Activated T-helper 1 cell treated with Interleukin-2 at 50 U/mL for 16 hours (primary cell): ENCODE measurements at regions not wholly inside any gene's neighbourhood (a gene's known extent, or its start where the extent isn't known, plus 50 kb on each side); places are given as distances from the start of the nearest gene placed in this dataset.
"Not testable (repeated sequence)": the region's sequence is repeated elsewhere in the genome, so short reads cannot be mapped to it uniquely, and the experiment has no call there.

Source experiments
- DNase-seq: peaks from one replicate; pipeline ENCODE4 v3.0.0-alpha.2; 2020; ENCODE audit warnings: low read depth

DNA sequence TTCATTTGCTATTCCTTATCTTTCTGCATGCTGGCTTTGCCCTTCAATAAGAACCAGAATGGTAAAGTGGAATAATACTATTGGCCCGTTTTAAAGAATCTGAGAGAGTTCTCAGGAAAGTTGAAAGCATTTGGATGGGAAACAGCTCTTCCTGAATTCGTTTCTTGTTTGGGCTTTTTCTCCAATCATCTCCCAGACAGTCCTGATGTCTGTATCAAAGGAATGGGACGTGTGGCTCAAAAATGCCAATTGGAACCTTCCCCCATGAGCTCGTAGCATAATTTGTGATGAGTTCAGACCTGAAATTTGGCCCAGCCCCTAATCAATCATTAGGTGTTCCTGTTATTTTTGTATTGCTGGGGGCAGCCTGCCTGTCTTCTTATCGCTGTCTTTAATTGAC is 75.8 kb upstream of the BACH2 start:
- no peak for DNase-seq

GRCh38 chr6:90370493-90370959 is 73.9 kb upstream of the BACH2 start:
- no peak for DNase-seq

DNA sequence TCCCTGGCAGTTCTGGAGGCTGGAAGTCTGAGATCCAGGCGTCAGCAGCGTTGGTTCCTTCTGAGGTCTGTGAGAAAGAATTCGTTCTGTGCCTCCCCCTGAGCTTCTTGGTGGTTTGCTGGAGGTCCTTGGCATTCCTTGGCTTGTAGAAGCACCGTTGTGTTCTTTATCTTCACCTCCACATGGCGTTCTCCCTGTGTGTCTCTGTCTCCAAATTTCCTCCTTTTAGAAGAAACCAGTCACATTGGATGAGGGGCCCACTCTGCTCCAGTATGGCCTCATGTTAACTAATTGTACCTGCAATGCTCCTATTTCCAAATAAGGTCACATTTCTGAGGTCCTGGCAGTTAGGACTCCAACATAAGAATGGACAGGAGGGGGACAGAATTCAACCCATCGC is 73.0 kb upstream of the BACH2 start:
- DNase-seq, result no peak

GRCh38 chr6:90369024-90369519 is 72.4 kb upstream of the BACH2 start:
- no peak for DNase-seq

GRCh38 chr6:90368601-90369000 is 72.0 kb upstream of the BACH2 start:
- no peak for DNase-seq

DNA sequence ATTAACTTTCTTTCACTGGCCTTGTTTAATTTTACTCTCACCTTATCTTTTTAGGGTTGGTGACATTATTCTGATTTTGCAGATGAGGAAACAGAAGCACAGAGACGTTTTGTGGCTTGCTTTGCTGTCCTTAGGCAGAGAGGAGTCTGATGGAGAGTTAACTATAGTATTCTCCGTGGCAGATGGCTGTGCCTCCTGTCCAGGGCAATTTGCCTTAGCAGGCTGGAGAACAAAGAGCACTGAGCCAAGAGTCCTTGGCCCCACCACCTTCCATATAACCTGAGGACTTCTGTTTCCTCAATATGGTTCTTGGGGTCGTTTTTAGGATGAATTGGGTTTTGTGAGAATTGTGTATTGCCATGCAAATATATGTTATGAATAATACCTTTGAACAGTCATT is 71.4 kb upstream of the BACH2 start:
- no peak for DNase-seq

- DNase-seq, result no peak
Observed at GRCh38 chr6:90365565-90366219, 69.0 kb upstream of the BACH2 start.

- no peak for DNase-seq
Observed at GRCh38 chr6:90365002-90365401, 68.4 kb upstream of the BACH2 start.

DNA sequence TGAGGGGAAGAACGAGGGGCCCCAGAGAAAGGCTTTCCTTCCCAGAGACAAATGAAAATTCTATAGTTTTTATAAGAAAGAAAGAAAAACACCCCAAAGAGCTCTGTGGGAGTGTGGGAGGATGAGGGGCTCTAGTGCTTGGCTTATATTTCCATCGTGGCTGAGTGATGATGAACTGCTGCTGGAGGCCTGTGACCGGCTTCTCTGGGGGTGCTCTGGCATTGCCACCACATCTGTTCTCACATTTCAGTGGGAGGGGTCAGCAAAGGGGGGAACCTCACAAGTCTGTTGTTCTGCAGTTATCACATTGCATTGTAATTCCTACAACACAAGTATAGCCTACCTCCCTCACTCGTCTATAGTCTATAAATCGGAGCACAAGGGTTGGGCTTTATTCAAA is 67.6 kb upstream of the BACH2 start:
- DNase-seq, result no peak

DNA sequence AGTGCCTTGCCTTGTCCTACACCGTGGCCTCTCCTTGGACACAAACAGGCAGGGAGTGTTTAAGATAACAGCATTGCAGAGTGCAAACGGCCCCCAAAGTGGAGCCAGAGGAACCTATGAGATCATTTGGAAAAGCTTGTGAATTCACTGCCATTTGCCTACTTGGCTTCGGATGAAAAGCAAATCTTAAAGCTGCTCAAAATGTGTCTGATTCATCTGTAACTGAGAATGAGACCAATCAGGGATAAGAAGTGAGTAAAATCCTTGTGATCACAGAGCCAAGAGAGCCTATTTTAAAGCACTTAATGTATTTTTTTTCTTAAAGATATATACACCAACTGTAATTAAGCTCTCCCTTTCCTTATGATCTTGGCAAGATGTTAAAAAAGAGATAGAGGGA is 65.7 kb upstream of the BACH2 start:
- no peak for DNase-seq

GRCh38 chr6:90361174-90361573 is 64.5 kb upstream of the BACH2 start:
- DNase-seq, result no peak

GRCh38 chr6:90358036-90358770 is 61.6 kb upstream of the BACH2 start:
- DNase-seq, result not testable (repeated sequence)

- DNase-seq, result no peak
Observed at GRCh38 chr6:90356012-90356421, 59.4 kb upstream of the BACH2 start.

- no peak for DNase-seq
Observed at GRCh38 chr6:90354961-90355360, 58.3 kb upstream of the BACH2 start.

- no peak for DNase-seq
Observed at GRCh38 chr6:90351696-90352095, 55.1 kb upstream of the BACH2 start.

GRCh38 chr6:90350689-90351554 is 54.3 kb upstream of the BACH2 start:
- DNase-seq, result peak; percentile 9

- no peak for DNase-seq
Observed at GRCh38 chr6:90347411-90347851, 50.8 kb upstream of the BACH2 start.

DNA sequence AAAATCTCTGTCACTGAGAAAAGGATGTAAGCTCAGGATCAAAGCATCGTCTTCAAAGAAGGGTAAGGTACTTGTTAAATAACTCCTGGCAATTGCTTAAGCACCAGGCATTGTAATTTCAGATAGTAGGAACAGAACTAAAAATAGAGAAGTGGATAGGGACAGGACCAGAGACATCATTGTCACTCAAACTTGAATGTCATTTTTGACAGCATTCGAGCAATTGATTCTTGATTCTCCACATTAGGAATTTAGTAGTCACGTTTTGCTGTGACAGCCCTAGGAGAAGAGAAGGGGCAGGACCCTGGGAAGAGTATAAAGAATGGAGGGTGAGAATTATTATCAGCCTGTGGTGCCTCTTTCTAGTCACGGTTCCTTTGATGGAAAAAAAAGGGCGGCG is 50.1 kb upstream of the BACH2 start:
- no peak for DNase-seq
